Pancreas (tissue), 10 donors: ENCODE measurements at regions not wholly inside any gene's neighbourhood (a gene's known extent, or its start where the extent isn't known, plus 50 kb on each side); places are given as distances from the start of the nearest gene placed in this dataset.

ENCODE experiments used
- ATAC-seq, 4 donors: fragments of 200-7000 bp; cut with Tn5 transposase; one replicate each; pipeline versions ENCODE4 v1.8.0 to v1.9.1; 2020; ENCODE audit warnings: mild to moderate bottlenecking in 4 of 4, moderate library complexity in 4 of 4
- DNase-seq, 6 donors: peaks; one replicate each; pipeline ENCODE4 v3.0.0-alpha.2; 2020
- FAIRE-seq: peaks from 2 replicates; lab custom pipeline; 2012; peaks lifted over from hg19 to GRCh38; lab: Jason Lieb, UNC
- H3K27ac ChIP-seq, 4 donors: fragments of 200-600 bp; sonication (generic); 1 replicate in 3 of 4; 2 replicates in 1 of 4; pipeline versions ENCODE4 v1.5.0 to v1.8.0; 2020
- H3K27me3 ChIP-seq, 4 donors: fragments of 200-600 bp; one replicate each; pipeline ENCODE4 v1.8.0; 2021
- H3K36me3 ChIP-seq, 3 donors: fragments of 200-600 bp; sonication (generic) in 1 of 3; one replicate each; pipeline versions ENCODE4 v1.5.0 to v1.8.0; 2020 to 2021
- H3K4me1 ChIP-seq, 3 donors: fragments of 200-600 bp; one replicate each; pipeline ENCODE4 v1.8.0; 2021
- H3K4me3 ChIP-seq, 4 donors: fragments of 200-600 bp; sonication (generic) in 2 of 4; one replicate each; pipeline versions ENCODE4 v1.5.0 to v1.8.0; 2020 to 2021
- H3K9me3 ChIP-seq, 4 donors: fragments of 200-600 bp; one replicate each; pipeline ENCODE4 v1.8.0; 2021
- CTCF ChIP-seq, 4 donors: fragments of 200-600 bp; sonication (generic) in 3 of 4; IDR thresholded peaks; one replicate each; pipeline versions ENCODE4 v1.5.0 to v1.8.0; 2021; ENCODE audit warnings: antibody characterized with exemption in 4 of 4
- WGBS, 2 donors: extraction: QIAGEN DNeasy Blood & Tissue Kit; methylation state at CpG; one replicate each; pipeline ENCODE4 v1.1.7; 2013; 5-methylcytosine and 5-hydroxymethylcytosine counted together
- intact Hi-C, 3 donors: fragments of 100-400 bp; cut with DNase I; formaldehyde crosslinking; loops; one replicate each; pipeline versions ENCODE4 v1.11.1 to v1.14.2; 2022
- donor health status: healthy with polysubstance abuse.
- donor health status: DM: no; HTN: no; CAD: no; lungs with moderate emphysema.
- donor health status: DM: no; HTN: no; CAD: no.
- donor health status: control.
- donor health status: control.
- donor health status: Bipolar disorder and iron deficiency.
- donor health status: DM: yes; HTN: yes; CAD: no.
- donor health status: DM: no; HTN: no; CAD: no.
- donor health status: DM: no; HTN: no; CAD: no.
- donor health status: DM: yes; HTN: yes; CAD: no.

GRCh38 chr7:49715486-49715885 is 58.0 kb upstream of the VWC2 start:
- Histone ChIP-seq H3K4me1 (peaks cover 0 to 13% (median 0%) of the 10 kb centered on the region in 3 donors), H3K27me3 (no peaks in the 10 kb centered on the region), H3K9me3 (no peaks in the 10 kb centered on the region), H3K27ac (no peak overlapping the region), H3K4me3 (no peak overlapping the region), H3K36me3 (no peaks in the 10 kb centered on the region)
- 94% methylated on average over 2 of the region's 2 CpGs for WGBS, 2 donors
- ATAC-seq (no peak), DNase-seq (no peak), FAIRE-seq (no peak)
- intact Hi-C loops = no loop called here
- no peak for TF ChIP-seq CTCF (IDR thresholded peaks at IDR 0.05)

GRCh38 chr7:49717547-49717946 is 55.9 kb upstream of the VWC2 start:
- Histone ChIP-seq H3K4me3 (no peak overlapping the region), H3K9me3 (no peaks in the 10 kb centered on the region), H3K36me3 (no peaks in the 10 kb centered on the region), H3K4me1 (peaks cover 0 to 13% (median 0%) of the 10 kb centered on the region in 3 donors), H3K27ac (no peak overlapping the region), H3K27me3 (no peaks in the 10 kb centered on the region)
- DNase-seq (no peak), FAIRE-seq (no peak), ATAC-seq (no peak)
- 79 to 82% methylated on average over 2 of the region's 2 CpGs for WGBS, 2 donors
- intact Hi-C loops = no loop called here
- no peak for TF ChIP-seq CTCF (IDR thresholded peaks at IDR 0.05)

- Histone ChIP-seq H3K9me3 (no peaks in the 10 kb centered on the region), H3K27ac (no peak overlapping the region), H3K36me3 (no peaks in the 10 kb centered on the region), H3K27me3 (no peaks in the 10 kb centered on the region), H3K4me1 (peaks cover 0 to 4% (median 0%) of the 10 kb centered on the region in 3 donors), H3K4me3 (no peak overlapping the region)
- no peak for ATAC-seq
- 27% methylated on average over 4 of the region's 4 CpGs for WGBS, 2 donors
- FAIRE-seq = no peak
- DNase-seq = no peak
- TF ChIP-seq CTCF (IDR thresholded peaks at IDR 0.05) = no peak
- intact Hi-C loops = no loop called here
These were observed 54.7 kb upstream of the VWC2 start for GRCh38 chr7:49718760-49719159.

GRCh38 chr7:49721441-49721840 is 52.0 kb upstream of the VWC2 start:
- Histone ChIP-seq H3K36me3 (no peaks in the 10 kb centered on the region), H3K4me1 (no peaks in the 10 kb centered on the region), H3K9me3 (no peaks in the 10 kb centered on the region), H3K27ac (no peak overlapping the region), H3K4me3 (no peak overlapping the region), H3K27me3 (no peaks in the 10 kb centered on the region)
- intact Hi-C loops = no loop called here
- ATAC-seq (no peak), DNase-seq (no peak), FAIRE-seq (no peak)
- TF ChIP-seq CTCF (IDR thresholded peaks at IDR 0.05) = no peak
- WGBS, 2 donors = 75 to 84% methylated on average over 4 of the region's 4 CpGs
